ENCODE measurements at regions not wholly inside any gene's neighbourhood (a gene's known extent, or its start where the extent isn't known, plus 50 kb on each side); places are given as distances from the start of the nearest gene placed in this dataset.

- TF ChIP-seq RFX5 (IDR thresholded peaks at IDR 0.05; ENCODE audit: borderline replicate concordance, low read depth, low read length) (no peak), CHD1 (IDR thresholded peaks at IDR 0.05; ENCODE audit: low read depth, low read length) (no peak), CREB1 (IDR thresholded peaks at IDR 0.05) (no peak), JUN (IDR thresholded peaks at IDR 0.05; ENCODE audit: low read depth, low read length) (no peak), CTCF (IDR thresholded peaks at IDR 0.05; ENCODE audit: control extremely low read depth in 1 of 3, insufficient read depth in 1 of 3, low read depth in 1 of 3, low read length in 3 of 3) (no peak), SP1 (IDR thresholded peaks at IDR 0.05; ENCODE audit: low read depth, low read length) (no peak), FOSL1 (IDR thresholded peaks at IDR 0.05; ENCODE audit: insufficient read depth, low read depth, low read length) (no peak), ZNF274 (IDR thresholded peaks at IDR 0.05; ENCODE audit: borderline replicate concordance, extremely low read depth, low read length) (no peak)
Observed at GRCh38 chr6:144886682-144887081, 601.5 kb downstream of the UTRN start.

All from H1 (cell line).